ENCODE measurements at regions not wholly inside any gene's neighbourhood (a gene's known extent, or its start where the extent isn't known, plus 50 kb on each side); places are given as distances from the start of the nearest gene placed in this dataset.

DNA sequence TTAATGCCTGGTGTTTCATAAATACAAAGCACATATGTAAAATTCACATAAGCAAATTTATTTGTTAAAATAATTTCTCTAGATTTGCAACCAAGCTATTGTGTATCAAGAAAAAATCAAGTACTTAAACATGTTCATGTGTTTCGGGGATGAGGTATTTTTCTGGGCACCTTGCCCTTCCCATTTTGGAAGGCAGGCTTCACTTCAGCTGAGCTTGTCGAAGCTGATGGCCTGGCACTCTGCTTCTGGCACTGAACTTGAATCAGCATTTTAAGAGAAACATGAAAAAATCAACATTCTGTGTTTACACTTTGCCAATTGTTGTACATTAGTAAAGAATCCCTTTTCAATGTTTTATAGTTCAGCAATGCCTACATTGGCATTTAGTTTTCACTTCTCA, 179.1 kb upstream of the STEAP4 start:
- Histone ChIP-seq H3K4me3 (no peak overlapping the region), H3K4me1 (ENCODE audit: control insufficient read depth in 1 of 2, low read depth in 2 of 2) (no peaks in the 10 kb centered on the region), H3K27me3 (replicated peaks; ENCODE audit: insufficient read depth) (no peaks in the 10 kb centered on the region), H3K36me3 (no peaks in the 10 kb centered on the region), H3K9me3 (no peaks in the 10 kb centered on the region), H3K27ac (no peak overlapping the region)
- no peak for TF ChIP-seq CTCF (IDR thresholded peaks at IDR 0.05)
- DNase-seq (ENCODE audit: low spot score) (no peak), ATAC-seq (ENCODE audit: insufficient number of reproducible peaks, low FRiP score, low read depth) (no peak)

- no peak for ATAC-seq (ENCODE audit: insufficient number of reproducible peaks, low FRiP score, low read depth)
These were observed 177.9 kb upstream of the STEAP4 start for GRCh38 chr7:88484551-88484950.

GRCh38 chr7:88480896-88481295, 174.2 kb upstream of the STEAP4 start:
- no peaks in the 10 kb centered on the region for H3K36me3 ChIP-seq
- H3K27me3 ChIP-seq (replicated peaks; ENCODE audit: insufficient read depth) = no peaks in the 10 kb centered on the region
- no peaks in the 10 kb centered on the region for H3K4me1 ChIP-seq (ENCODE audit: control insufficient read depth in 1 of 2, low read depth in 2 of 2)
- H3K27ac ChIP-seq = no peak overlapping the region
- H3K9me3 ChIP-seq = no peaks in the 10 kb centered on the region
- ATAC-seq (ENCODE audit: insufficient number of reproducible peaks, low FRiP score, low read depth) (no peak), DNase-seq (ENCODE audit: low spot score) (no peak)
- H3K4me3 ChIP-seq = no peak overlapping the region
- no peak for TF ChIP-seq CTCF (IDR thresholded peaks at IDR 0.05)

More at GRCh38 chr7:88484551-88484950, 177.9 kb upstream of the STEAP4 start:
- H3K36me3 ChIP-seq = no peaks in the 10 kb centered on the region
- H3K4me1 ChIP-seq (ENCODE audit: control insufficient read depth in 1 of 2, low read depth in 2 of 2) = no peaks in the 10 kb centered on the region
- H3K27ac ChIP-seq = no peak overlapping the region
- no peak overlapping the region for H3K4me3 ChIP-seq
- no peak for DNase-seq (ENCODE audit: low spot score)
- TF ChIP-seq CTCF (IDR thresholded peaks at IDR 0.05) = no peak
- H3K27me3 ChIP-seq (replicated peaks; ENCODE audit: insufficient read depth) = no peaks in the 10 kb centered on the region
- no peaks in the 10 kb centered on the region for H3K9me3 ChIP-seq

- Histone ChIP-seq H3K9me3 (no peaks in the 10 kb centered on the region), H3K27ac (no peak overlapping the region), H3K4me1 (ENCODE audit: control insufficient read depth in 1 of 2, low read depth in 2 of 2) (no peaks in the 10 kb centered on the region), H3K27me3 (replicated peaks; ENCODE audit: insufficient read depth) (no peaks in the 10 kb centered on the region), H3K4me3 (no peak overlapping the region), H3K36me3 (no peaks in the 10 kb centered on the region)
- no peak for DNase-seq (ENCODE audit: low spot score)
- TF ChIP-seq CTCF (IDR thresholded peaks at IDR 0.05) = no peak
- no peak for ATAC-seq (ENCODE audit: insufficient number of reproducible peaks, low FRiP score, low read depth)
These were observed 173.6 kb upstream of the STEAP4 start for GRCh38 chr7:88480271-88480670.

DNA sequence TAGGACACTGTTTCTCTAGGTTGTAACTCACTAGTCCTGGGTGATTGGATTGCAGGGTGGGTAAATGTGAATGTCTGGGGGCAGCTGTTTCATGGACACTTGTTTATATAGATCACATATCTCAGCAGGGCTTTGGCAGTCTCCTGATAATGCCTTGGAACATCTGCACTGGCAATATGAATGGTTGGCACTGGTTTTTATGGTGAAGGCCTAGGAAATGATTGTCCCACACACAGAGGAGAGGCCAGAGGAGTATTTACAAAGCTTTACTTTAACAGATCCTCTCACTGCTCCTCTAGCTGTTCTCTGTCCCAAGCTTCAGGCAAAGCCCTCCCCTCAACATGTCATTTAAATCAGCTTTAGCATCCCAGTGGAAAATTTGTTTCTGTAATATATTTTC, 171.3 kb upstream of the STEAP4 start:
- no peak overlapping the region for H3K4me3 ChIP-seq
- no peaks in the 10 kb centered on the region for H3K9me3 ChIP-seq
- no peak for TF ChIP-seq CTCF (IDR thresholded peaks at IDR 0.05)
- DNase-seq (ENCODE audit: low spot score) (no peak), ATAC-seq (ENCODE audit: insufficient number of reproducible peaks, low FRiP score, low read depth) (no peak)
- H3K36me3 ChIP-seq = no peaks in the 10 kb centered on the region
- H3K4me1 ChIP-seq (ENCODE audit: control insufficient read depth in 1 of 2, low read depth in 2 of 2) = no peaks in the 10 kb centered on the region
- H3K27ac ChIP-seq = no peak overlapping the region
- H3K27me3 ChIP-seq (replicated peaks; ENCODE audit: insufficient read depth) = no peaks in the 10 kb centered on the region
